CD4-positive, alpha-beta T cell (primary cell): ENCODE measurements at regions not wholly inside any gene's neighbourhood (a gene's known extent, or its start where the extent isn't known, plus 50 kb on each side); places are given as distances from the start of the nearest gene placed in this dataset.

Experiments used
- ATAC-seq: fragments of 200-7000 bp; cut with Tn5 transposase; one replicate; pipeline ENCODE4 v1.10.0; 2022; ENCODE audit warnings: mild to moderate bottlenecking; ENCODE audit not compliant: poor library complexity
- CTCF ChIA-PET: fragments of 350-600 bp; sonication (Branson Sonifier 250); formaldehyde crosslinking; loops from one replicate; lab custom pipeline; 2021; ENCODE audit warnings: antibody characterized with exemption, inconsistent platforms; lab: Charles Lee
- POLR2A ChIA-PET: fragments of 350-600 bp; sonication (Branson Sonifier 250); formaldehyde crosslinking; loops from one replicate; lab custom pipeline; 2021; ENCODE audit warnings: antibody characterized with exemption, inconsistent platforms; lab: Charles Lee
- DNase-seq, 14 experiments: peaks; one replicate each; pipeline ENCODE4 v3.0.0-alpha.2; 2013 to 2020; ENCODE audit warnings: mixed read lengths in 2 of 14
- H3K27ac ChIP-seq, 2 donors: one replicate each; pipeline versions ENCODE4 v1.5.1 to v1.7.0; 2013; ENCODE audit warnings: low read length in 2 of 2, low read depth in 1 of 2, mild to moderate bottlenecking in 1 of 2
- H3K27me3 ChIP-seq, 2 experiments: 1 replicate in 1 of 2; 2 replicates in 1 of 2; pipeline versions ENCODE4 v1.6.1 to v1.7.0; 2013; ENCODE audit warnings: low read length in 2 of 2, control low read depth in 1 of 2, mild to moderate bottlenecking in 1 of 2, moderate library complexity in 1 of 2; ENCODE audit not compliant: insufficient read depth in 2 of 2, control insufficient read depth in 1 of 2
- H3K36me3 ChIP-seq: one replicate; pipeline ENCODE4 v1.6.1; 2013; ENCODE audit warnings: low read length, control low read depth; ENCODE audit not compliant: insufficient read depth
- H3K4me1 ChIP-seq: one replicate; pipeline ENCODE4 v1.6.1; 2013; ENCODE audit warnings: low read length, control low read depth; ENCODE audit not compliant: insufficient read depth
- H3K4me3 ChIP-seq: one replicate; pipeline ENCODE4 v1.5.1; 2013; ENCODE audit warnings: mild to moderate bottlenecking, low read length, moderate library complexity
- H3K9me3 ChIP-seq, 2 experiments: 1 replicate in 1 of 2; 2 replicates in 1 of 2; pipeline versions ENCODE4 v1.6.1 to v1.7.0; 2013; ENCODE audit warnings: low read length in 2 of 2, mild to moderate bottlenecking in 2 of 2, control low read depth in 1 of 2, moderate library complexity in 1 of 2; ENCODE audit not compliant: control insufficient read depth in 1 of 2, insufficient read depth in 1 of 2
- H3K27ac Mint-ChIP-seq: one replicate; pipeline ENCODE4 v1.8.0; 2020; ENCODE audit warnings: mixed read lengths
- H3K27me3 Mint-ChIP-seq: one replicate; pipeline ENCODE4 v1.8.0; 2021; ENCODE audit warnings: mixed read lengths
- H3K36me3 Mint-ChIP-seq: one replicate; pipeline ENCODE4 v1.8.0; 2021; ENCODE audit warnings: low read depth, mixed read lengths
- H3K4me1 Mint-ChIP-seq: one replicate; pipeline ENCODE4 v1.8.0; 2021; ENCODE audit warnings: low read depth, mixed read lengths
- H3K4me3 Mint-ChIP-seq: one replicate; pipeline ENCODE4 v1.8.0; 2020; ENCODE audit warnings: mild to moderate bottlenecking, mixed read lengths
- H3K9me3 Mint-ChIP-seq: one replicate; pipeline ENCODE4 v1.8.0; 2020; ENCODE audit warnings: mixed read lengths
- intact Hi-C, 2 experiments: fragments of 100-400 bp; cut with DNase I in 1 of 2; cut with micrococcal nuclease in 1 of 2; formaldehyde crosslinking; loops; one replicate each; pipeline versions ENCODE4 v1.15.1 to v1.9.0; 2023 to 2025; cut with DNase I, micrococcal nuclease
- TF ChIP-seq, protein P1 (sequence below): fragments of 200-600 bp; IDR thresholded peaks from one replicate; pipeline ENCODE4 v1.8.0; 2022; ENCODE audit warnings: antibody characterized with exemption, mild to moderate bottlenecking

DNA sequence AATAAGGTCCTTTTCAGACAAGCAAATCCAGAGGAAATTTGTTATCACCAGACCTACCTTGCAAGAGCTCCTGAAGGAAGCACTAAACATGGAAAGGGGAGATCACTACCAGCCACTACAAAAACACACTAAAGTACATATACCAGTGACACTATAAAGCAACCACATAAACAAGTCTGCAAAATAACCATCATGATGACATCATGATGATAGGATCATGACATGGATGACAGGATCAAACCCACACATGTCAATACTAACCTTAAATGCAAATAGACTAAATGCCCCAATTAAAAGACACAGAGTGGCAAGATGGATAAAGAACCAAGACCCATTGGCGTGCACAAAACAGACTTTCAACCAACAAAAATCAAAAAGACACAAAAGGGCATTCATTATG, 688.8 kb upstream of the NR5A2 start:
- DNase-seq (no peak), ATAC-seq (no peak)
- no peaks in the 10 kb centered on the region for H3K9me3 Mint-ChIP-seq
- TF ChIP-seq, protein P1, sequence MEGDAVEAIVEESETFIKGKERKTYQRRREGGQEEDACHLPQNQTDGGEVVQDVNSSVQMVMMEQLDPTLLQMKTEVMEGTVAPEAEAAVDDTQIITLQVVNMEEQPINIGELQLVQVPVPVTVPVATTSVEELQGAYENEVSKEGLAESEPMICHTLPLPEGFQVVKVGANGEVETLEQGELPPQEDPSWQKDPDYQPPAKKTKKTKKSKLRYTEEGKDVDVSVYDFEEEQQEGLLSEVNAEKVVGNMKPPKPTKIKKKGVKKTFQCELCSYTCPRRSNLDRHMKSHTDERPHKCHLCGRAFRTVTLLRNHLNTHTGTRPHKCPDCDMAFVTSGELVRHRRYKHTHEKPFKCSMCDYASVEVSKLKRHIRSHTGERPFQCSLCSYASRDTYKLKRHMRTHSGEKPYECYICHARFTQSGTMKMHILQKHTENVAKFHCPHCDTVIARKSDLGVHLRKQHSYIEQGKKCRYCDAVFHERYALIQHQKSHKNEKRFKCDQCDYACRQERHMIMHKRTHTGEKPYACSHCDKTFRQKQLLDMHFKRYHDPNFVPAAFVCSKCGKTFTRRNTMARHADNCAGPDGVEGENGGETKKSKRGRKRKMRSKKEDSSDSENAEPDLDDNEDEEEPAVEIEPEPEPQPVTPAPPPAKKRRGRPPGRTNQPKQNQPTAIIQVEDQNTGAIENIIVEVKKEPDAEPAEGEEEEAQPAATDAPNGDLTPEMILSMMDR, result no peak
- intact Hi-C loops, result no loop called here
- no peaks in the 10 kb centered on the region for H3K36me3 Mint-ChIP-seq
- no peak overlapping the region for H3K27ac Mint-ChIP-seq
- H3K4me1 Mint-ChIP-seq, result no peaks in the 10 kb centered on the region
- H3K4me3 Mint-ChIP-seq, result no peak overlapping the region
- ChIA-PET CTCF (no interaction called here), POLR2A (no interaction called here)
- H3K27me3 Mint-ChIP-seq, result peaks cover 24% of the 10 kb centered on the region
- Histone ChIP-seq H3K4me1 (no peaks in the 10 kb centered on the region), H3K9me3 (peaks cover 0 to 4% of the 10 kb centered on the region in 2 experiments), H3K4me3 (no peak overlapping the region), H3K36me3 (no peaks in the 10 kb centered on the region), H3K27me3 (peaks cover 0 to 6% of the 10 kb centered on the region in 2 experiments), H3K27ac (no peak overlapping the region)

DNA sequence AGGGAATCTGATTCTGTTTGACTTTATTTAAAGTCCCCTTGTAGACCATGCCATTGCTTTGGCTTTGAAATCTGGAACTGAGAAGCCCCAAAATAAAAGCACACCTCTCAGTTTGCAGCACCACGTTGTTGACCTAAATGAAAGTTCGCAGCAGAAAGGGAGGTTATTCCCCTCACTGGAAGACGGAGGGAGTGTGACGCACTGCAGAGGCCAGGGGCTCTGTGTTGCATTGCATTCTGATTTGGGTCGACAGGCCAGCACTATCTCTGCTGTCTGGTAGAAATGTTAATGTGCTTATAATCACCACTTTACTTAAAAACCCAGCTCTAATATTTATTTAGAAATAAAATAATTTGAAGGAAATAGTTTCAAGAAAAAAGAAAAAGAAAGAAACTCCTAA, 675.2 kb upstream of the NR5A2 start:
- Histone ChIP-seq H3K4me3 (no peak overlapping the region), H3K4me1 (no peaks in the 10 kb centered on the region), H3K36me3 (no peaks in the 10 kb centered on the region), H3K27me3 (no peaks in the 10 kb centered on the region), H3K9me3 (no peaks in the 10 kb centered on the region), H3K27ac (no peak overlapping the region)
- Mint-ChIP-seq H3K4me3 (no peak overlapping the region), H3K36me3 (no peaks in the 10 kb centered on the region), H3K9me3 (peaks cover 7% of the 10 kb centered on the region), H3K27ac (no peak overlapping the region), H3K27me3 (peaks cover 5% of the 10 kb centered on the region), H3K4me1 (no peaks in the 10 kb centered on the region)
- no peak for ATAC-seq
- CTCF ChIA-PET, result no interaction called here
- TF ChIP-seq, protein P1, result no peak
- POLR2A ChIA-PET, result no interaction called here
- no peak for DNase-seq
- intact Hi-C loops, result no loop called here

DNA sequence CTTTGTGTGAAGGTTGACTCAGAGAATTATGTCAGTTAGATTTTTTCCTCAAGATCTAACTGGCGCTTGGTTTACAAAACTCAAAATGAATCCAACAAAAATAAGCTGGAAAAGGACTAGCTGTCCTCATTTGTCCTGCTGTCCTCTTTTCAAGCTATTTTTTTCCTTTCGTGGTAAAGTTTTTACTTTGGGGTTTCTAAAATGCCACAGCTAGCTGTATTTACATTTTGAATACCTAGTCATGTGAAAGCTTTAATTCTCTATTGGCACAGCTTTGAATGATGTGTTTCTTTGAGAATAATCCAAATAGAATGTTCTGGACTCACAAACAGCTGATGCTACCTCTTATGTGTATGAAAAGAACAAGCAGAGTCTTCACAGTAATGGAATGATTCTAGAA, 673.6 kb upstream of the NR5A2 start:
- peaks cover 2% of the 10 kb centered on the region for H3K27me3 Mint-ChIP-seq
- Histone ChIP-seq H3K4me1 (no peaks in the 10 kb centered on the region), H3K4me3 (no peak overlapping the region), H3K36me3 (no peaks in the 10 kb centered on the region), H3K27ac (no peak overlapping the region), H3K27me3 (no peaks in the 10 kb centered on the region), H3K9me3 (no peaks in the 10 kb centered on the region)
- intact Hi-C loops, result no loop called here
- TF ChIP-seq, protein P1, result no peak
- no peaks in the 10 kb centered on the region for H3K36me3 Mint-ChIP-seq
- ATAC-seq (no peak), DNase-seq (no peak)
- H3K4me3 Mint-ChIP-seq, result no peak overlapping the region
- H3K27ac Mint-ChIP-seq, result no peak overlapping the region
- ChIA-PET POLR2A (no interaction called here), CTCF (no interaction called here)
- H3K9me3 Mint-ChIP-seq, result peaks cover 5% of the 10 kb centered on the region
- no peaks in the 10 kb centered on the region for H3K4me1 Mint-ChIP-seq
